Ishikawa (cell line): ENCODE measurements at regions not wholly inside any gene's neighbourhood (a gene's known extent, or its start where the extent isn't known, plus 50 kb on each side); places are given as distances from the start of the nearest gene placed in this dataset.

Experiments used
- CEBPB ChIP-seq: IDR thresholded peaks from 2 replicates; pipeline ENCODE4 v1.6.1; 2012
- CREB1 ChIP-seq: IDR thresholded peaks from 2 replicates; pipeline ENCODE4 v1.6.1; 2012; ENCODE audit warnings: low read depth
- EGR1 ChIP-seq: IDR thresholded peaks from 2 replicates; pipeline ENCODE4 v1.6.1; 2012
- EP300 ChIP-seq: IDR thresholded peaks from 2 replicates; pipeline ENCODE4 v1.6.1; 2012; ENCODE audit warnings: borderline replicate concordance
- FOXM1 ChIP-seq: IDR thresholded peaks from 2 replicates; pipeline ENCODE4 v1.6.1; 2012; ENCODE audit warnings: low read depth, borderline replicate concordance
- MAX ChIP-seq: IDR thresholded peaks from 2 replicates; pipeline ENCODE4 v1.6.1; 2012
- NFIC ChIP-seq: IDR thresholded peaks from 2 replicates; pipeline ENCODE4 v1.6.1; 2012
- RAD21 ChIP-seq: IDR thresholded peaks from 2 replicates; pipeline ENCODE4 v1.6.1; 2012; ENCODE audit warnings: low read depth
- REST ChIP-seq: IDR thresholded peaks from 2 replicates; pipeline ENCODE4 v1.6.1; 2012; ENCODE audit warnings: low read depth, mild to moderate bottlenecking
- TAF1 ChIP-seq: IDR thresholded peaks from 2 replicates; pipeline ENCODE4 v1.6.1; 2012; ENCODE audit warnings: low read depth, mild to moderate bottlenecking
- TCF12 ChIP-seq: IDR thresholded peaks from 2 replicates; pipeline ENCODE4 v1.6.1; 2012; ENCODE audit warnings: low read depth
- TEAD4 ChIP-seq: IDR thresholded peaks from 2 replicates; pipeline ENCODE4 v1.6.1; 2012
- USF1 ChIP-seq: IDR thresholded peaks from 2 replicates; pipeline ENCODE4 v1.6.1; 2012
- YY1 ChIP-seq: IDR thresholded peaks from 2 replicates; pipeline ENCODE4 v1.6.1; 2012; ENCODE audit warnings: low read depth
- ZBTB7A ChIP-seq: IDR thresholded peaks from 2 replicates; pipeline ENCODE4 v1.6.1; 2012; ENCODE audit warnings: low read depth

- no peak for TF ChIP-seq NFIC
- no peak for TF ChIP-seq RAD21
- TF ChIP-seq REST, result no peak
- TF ChIP-seq TCF12, result no peak
- no peak for TF ChIP-seq CEBPB
- no peak for TF ChIP-seq USF1
- no peak for TF ChIP-seq MAX
- TF ChIP-seq TEAD4, result no peak
- TF ChIP-seq CREB1, result no peak
- TF ChIP-seq TAF1, result no peak
- TF ChIP-seq FOXM1, result no peak
- TF ChIP-seq EP300, result no peak
- no peak for TF ChIP-seq EGR1
- TF ChIP-seq ZBTB7A, result no peak
- no peak for TF ChIP-seq YY1
Observed at GRCh38 chr18:42157878-42158277, 202.8 kb downstream of the PIK3C3 start.

GRCh38 chr18:42159146-42159545 is 204.1 kb downstream of the PIK3C3 start:
- TF ChIP-seq EGR1 (no peak), MAX (no peak), CREB1 (no peak), RAD21 (no peak), USF1 (no peak), EP300 (no peak), ZBTB7A (no peak), CEBPB (no peak), NFIC (no peak)

GRCh38 chr18:42163321-42163720 is 208.3 kb downstream of the PIK3C3 start:
- TF ChIP-seq USF1, result no peak
- TF ChIP-seq ZBTB7A, result no peak
- no peak for TF ChIP-seq RAD21
- TF ChIP-seq TEAD4, result no peak
- no peak for TF ChIP-seq FOXM1

- TF ChIP-seq TAF1 (no peak), YY1 (no peak), CREB1 (no peak), ZBTB7A (no peak), FOXM1 (no peak), REST (no peak), RAD21 (no peak), TCF12 (no peak), NFIC (no peak), TEAD4 (no peak), EP300 (no peak), EGR1 (no peak)
Observed at GRCh38 chr18:42164556-42164955, 209.5 kb downstream of the PIK3C3 start.

- TF ChIP-seq USF1 (no peak), YY1 (no peak), TCF12 (no peak), RAD21 (no peak), MAX (no peak), NFIC (no peak), TEAD4 (no peak), CREB1 (no peak), EGR1 (no peak), FOXM1 (no peak), REST (no peak), TAF1 (no peak), ZBTB7A (no peak), EP300 (no peak), CEBPB (no peak)
Observed at GRCh38 chr18:42165922-42166513, 211.0 kb downstream of the PIK3C3 start.
